ENCODE measurements at regions not wholly inside any gene's neighbourhood (a gene's known extent, or its start where the extent isn't known, plus 50 kb on each side); places are given as distances from the start of the nearest gene placed in this dataset.

- TF ChIP-seq, protein P1, sequence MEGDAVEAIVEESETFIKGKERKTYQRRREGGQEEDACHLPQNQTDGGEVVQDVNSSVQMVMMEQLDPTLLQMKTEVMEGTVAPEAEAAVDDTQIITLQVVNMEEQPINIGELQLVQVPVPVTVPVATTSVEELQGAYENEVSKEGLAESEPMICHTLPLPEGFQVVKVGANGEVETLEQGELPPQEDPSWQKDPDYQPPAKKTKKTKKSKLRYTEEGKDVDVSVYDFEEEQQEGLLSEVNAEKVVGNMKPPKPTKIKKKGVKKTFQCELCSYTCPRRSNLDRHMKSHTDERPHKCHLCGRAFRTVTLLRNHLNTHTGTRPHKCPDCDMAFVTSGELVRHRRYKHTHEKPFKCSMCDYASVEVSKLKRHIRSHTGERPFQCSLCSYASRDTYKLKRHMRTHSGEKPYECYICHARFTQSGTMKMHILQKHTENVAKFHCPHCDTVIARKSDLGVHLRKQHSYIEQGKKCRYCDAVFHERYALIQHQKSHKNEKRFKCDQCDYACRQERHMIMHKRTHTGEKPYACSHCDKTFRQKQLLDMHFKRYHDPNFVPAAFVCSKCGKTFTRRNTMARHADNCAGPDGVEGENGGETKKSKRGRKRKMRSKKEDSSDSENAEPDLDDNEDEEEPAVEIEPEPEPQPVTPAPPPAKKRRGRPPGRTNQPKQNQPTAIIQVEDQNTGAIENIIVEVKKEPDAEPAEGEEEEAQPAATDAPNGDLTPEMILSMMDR (IDR thresholded peaks at IDR 0.05; ENCODE audit: control insufficient read depth, insufficient read depth, low read depth, low read length, missing control alignments) = no peak
- DNase-seq (ENCODE audit: low read depth) = no peak
- no peak overlapping the region for H3K4me3 ChIP-seq (ENCODE audit: control insufficient read depth, low read depth, low read length)
Measured at GRCh38 chr5:98989727-98990126, 60.9 kb upstream of the CHD1 start.

DNA sequence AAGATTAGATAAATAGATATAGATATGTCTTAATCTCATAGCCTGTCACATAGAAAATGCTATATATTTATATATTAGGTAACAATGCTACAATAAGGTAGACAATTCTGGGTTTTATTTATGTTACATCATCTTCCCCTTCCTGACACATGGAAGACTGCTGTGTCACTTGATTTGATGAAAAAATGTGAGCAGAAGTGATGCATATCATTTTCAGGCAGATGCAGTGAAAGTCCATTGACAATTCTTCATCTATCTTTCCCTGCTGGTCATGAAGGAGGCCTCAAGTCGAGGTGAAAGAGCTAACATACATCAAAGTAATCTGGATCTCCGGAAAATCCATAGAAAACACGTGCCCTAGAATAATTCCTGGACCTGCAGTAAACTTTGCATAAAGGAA is 57.8 kb upstream of the CHD1 start:
- TF ChIP-seq, protein P1 (IDR thresholded peaks at IDR 0.05; ENCODE audit: control insufficient read depth, insufficient read depth, low read depth, low read length, missing control alignments) = no peak
- H3K4me3 ChIP-seq (ENCODE audit: control insufficient read depth, low read depth, low read length) = no peak overlapping the region
- DNase-seq (ENCODE audit: low read depth) = no peak

DNA sequence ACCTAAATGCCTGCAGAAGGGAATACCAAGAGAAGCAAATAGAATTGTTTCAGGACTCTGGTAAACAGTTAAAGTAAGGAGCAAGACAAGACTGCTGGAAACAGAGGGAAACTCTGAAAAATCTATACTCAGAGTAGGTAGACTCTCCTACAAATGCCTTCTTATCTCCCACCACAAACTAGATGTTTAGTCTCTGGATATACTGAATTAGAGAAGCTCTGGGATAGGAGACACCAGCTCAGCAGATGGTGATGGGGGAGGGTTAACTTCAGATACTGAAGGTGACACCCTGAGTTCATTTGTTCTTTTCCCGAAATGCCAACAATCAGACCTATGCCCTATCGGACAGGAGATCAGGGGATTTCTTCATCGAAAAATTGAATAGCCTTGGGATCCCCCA is 54.1 kb upstream of the CHD1 start:
- DNase-seq (ENCODE audit: low read depth) = no peak

More for the DNA sequence above, 54.1 kb upstream of the CHD1 start:
- TF ChIP-seq, protein P1 (IDR thresholded peaks at IDR 0.05; ENCODE audit: control insufficient read depth, insufficient read depth, low read depth, low read length, missing control alignments) = no peak
- no peak overlapping the region for H3K4me3 ChIP-seq (ENCODE audit: control insufficient read depth, low read depth, low read length)
